ENCODE measurements at regions not wholly inside any gene's neighbourhood (a gene's known extent, or its start where the extent isn't known, plus 50 kb on each side); places are given as distances from the start of the nearest gene placed in this dataset.
"Not testable (repeated sequence)": the region's sequence is repeated elsewhere in the genome, so short reads cannot be mapped to it uniquely, and the experiment has no call there.

- H3K27ac Mint-ChIP-seq = no peak overlapping the region
- DNase-seq = no peak
- H3K4me3 Mint-ChIP-seq = no peak overlapping the region
- H3K36me3 Mint-ChIP-seq (ENCODE audit: insufficient read depth in 2 of 2) = no peaks in the 10 kb centered on the region
- ATAC-seq (replicated peaks in 1 of 2) = no peak
- H3K4me1 Mint-ChIP-seq (ENCODE audit: low read depth) = no peaks in the 10 kb centered on the region
- peaks cover 3 to 5% of the 10 kb centered on the region in 2 donors for H3K9me3 Mint-ChIP-seq
- no peaks in the 10 kb centered on the region for H3K27me3 Mint-ChIP-seq (ENCODE audit: low read depth)
Measured at GRCh38 chr9:100775912-100776311, 198.0 kb downstream of the CAVIN4 start.

- no peaks in the 10 kb centered on the region for H3K4me1 Mint-ChIP-seq (ENCODE audit: low read depth)
- no peak for DNase-seq
- no peak overlapping the region for H3K4me3 Mint-ChIP-seq
- ATAC-seq (replicated peaks in 1 of 2) = no peak
- no peaks in the 10 kb centered on the region for H3K9me3 Mint-ChIP-seq
- no peaks in the 10 kb centered on the region for H3K36me3 Mint-ChIP-seq (ENCODE audit: insufficient read depth in 2 of 2)
- no peaks in the 10 kb centered on the region for H3K27me3 Mint-ChIP-seq (ENCODE audit: low read depth)
- H3K27ac Mint-ChIP-seq = no peak overlapping the region
Measured at GRCh38 chr9:100784755-100785154, 206.9 kb downstream of the CAVIN4 start.

GRCh38 chr9:100785946-100786345 lies 208.1 kb downstream of the CAVIN4 start:
- ATAC-seq (replicated peaks in 1 of 2) (no peak), DNase-seq (no peak)
- H3K36me3 Mint-ChIP-seq (ENCODE audit: insufficient read depth in 2 of 2) = no peaks in the 10 kb centered on the region
- H3K9me3 Mint-ChIP-seq = peaks cover 0 to 2% of the 10 kb centered on the region in 2 donors
- no peaks in the 10 kb centered on the region for H3K27me3 Mint-ChIP-seq (ENCODE audit: low read depth)
- H3K4me1 Mint-ChIP-seq (ENCODE audit: low read depth) = no peaks in the 10 kb centered on the region
- no peak overlapping the region for H3K27ac Mint-ChIP-seq
- H3K4me3 Mint-ChIP-seq = no peak overlapping the region

- H3K4me3 Mint-ChIP-seq = no peak overlapping the region
- H3K9me3 Mint-ChIP-seq = peaks cover 0 to 2% of the 10 kb centered on the region in 2 donors
- no peaks in the 10 kb centered on the region for H3K27me3 Mint-ChIP-seq (ENCODE audit: low read depth)
- H3K36me3 Mint-ChIP-seq (ENCODE audit: insufficient read depth in 2 of 2) = no peaks in the 10 kb centered on the region
- H3K4me1 Mint-ChIP-seq (ENCODE audit: low read depth) = no peaks in the 10 kb centered on the region
- DNase-seq (no peak), ATAC-seq (replicated peaks in 1 of 2) (no peak)
- H3K27ac Mint-ChIP-seq = no peak overlapping the region
Measured at GRCh38 chr9:100794738-100795269, 216.9 kb downstream of the CAVIN4 start.

GRCh38 chr9:100803956-100804355 lies 224.6 kb upstream of the PLPPR1 start:
- H3K36me3 Mint-ChIP-seq (ENCODE audit: insufficient read depth in 2 of 2) = no peaks in the 10 kb centered on the region
- no peaks in the 10 kb centered on the region for H3K27me3 Mint-ChIP-seq (ENCODE audit: low read depth)
- peaks cover 3 to 7% of the 10 kb centered on the region in 2 donors for H3K9me3 Mint-ChIP-seq
- DNase-seq (no peak), ATAC-seq (replicated peaks in 1 of 2) (no peak)
- no peak overlapping the region for H3K4me3 Mint-ChIP-seq
- H3K4me1 Mint-ChIP-seq (ENCODE audit: low read depth) = no peaks in the 10 kb centered on the region
- no peak overlapping the region for H3K27ac Mint-ChIP-seq

GRCh38 chr9:100811643-100812042 lies 216.9 kb upstream of the PLPPR1 start:
- no peak for DNase-seq
- no peak overlapping the region for H3K27ac Mint-ChIP-seq
- no peak overlapping the region for H3K4me3 Mint-ChIP-seq
- H3K9me3 Mint-ChIP-seq = peaks cover 0 to 10% of the 10 kb centered on the region in 2 donors
- H3K27me3 Mint-ChIP-seq (ENCODE audit: low read depth) = no peaks in the 10 kb centered on the region
- no peaks in the 10 kb centered on the region for H3K36me3 Mint-ChIP-seq (ENCODE audit: insufficient read depth in 2 of 2)
- no peaks in the 10 kb centered on the region for H3K4me1 Mint-ChIP-seq (ENCODE audit: low read depth)
- ATAC-seq (replicated peaks in 1 of 2) = no peak

GRCh38 chr9:100813871-100814270 lies 214.7 kb upstream of the PLPPR1 start:
- Mint-ChIP-seq H3K36me3 (ENCODE audit: insufficient read depth in 2 of 2) (no peaks in the 10 kb centered on the region), H3K9me3 (peaks cover 0 to 10% of the 10 kb centered on the region in 2 donors), H3K4me1 (ENCODE audit: low read depth) (no peaks in the 10 kb centered on the region), H3K4me3 (no peak overlapping the region), H3K27me3 (ENCODE audit: low read depth) (no peaks in the 10 kb centered on the region), H3K27ac (no peak overlapping the region)
- DNase-seq (no peak), ATAC-seq (replicated peaks in 1 of 2) (no peak)

- Mint-ChIP-seq H3K36me3 (ENCODE audit: insufficient read depth in 2 of 2) (no peaks in the 10 kb centered on the region), H3K4me3 (no peak overlapping the region), H3K27me3 (ENCODE audit: low read depth) (no peaks in the 10 kb centered on the region), H3K27ac (no peak overlapping the region), H3K4me1 (ENCODE audit: low read depth) (no peaks in the 10 kb centered on the region), H3K9me3 (peaks cover 2 to 7% of the 10 kb centered on the region in 2 donors)
- ATAC-seq (replicated peaks in 1 of 2) (no peak), DNase-seq (no peak)
Measured at GRCh38 chr9:100819980-100820379, 208.5 kb upstream of the PLPPR1 start.

- H3K4me1 Mint-ChIP-seq (ENCODE audit: low read depth); H3K9me3 Mint-ChIP-seq; H3K27ac Mint-ChIP-seq; H3K4me3 Mint-ChIP-seq; ATAC-seq (replicated peaks in 1 of 2); H3K27me3 Mint-ChIP-seq (ENCODE audit: low read depth); DNase-seq; H3K36me3 Mint-ChIP-seq (ENCODE audit: insufficient read depth in 2 of 2): not testable (repeated sequence)
Measured at GRCh38 chr9:100833035-100833434, 195.5 kb upstream of the PLPPR1 start.

GRCh38 chr9:100838857-100839256 lies 189.7 kb upstream of the PLPPR1 start:
- Mint-ChIP-seq H3K4me1 (ENCODE audit: low read depth) (no peaks in the 10 kb centered on the region), H3K27ac (no peak overlapping the region), H3K36me3 (ENCODE audit: insufficient read depth in 2 of 2) (no peaks in the 10 kb centered on the region), H3K4me3 (no peak overlapping the region), H3K9me3 (peaks cover 0 to 1% of the 10 kb centered on the region in 2 donors), H3K27me3 (ENCODE audit: low read depth) (no peaks in the 10 kb centered on the region)
- ATAC-seq (replicated peaks in 1 of 2) (no peak), DNase-seq (no peak)

- Mint-ChIP-seq H3K36me3 (ENCODE audit: insufficient read depth in 2 of 2) (no peaks in the 10 kb centered on the region), H3K4me3 (no peak overlapping the region), H3K4me1 (ENCODE audit: low read depth) (no peaks in the 10 kb centered on the region), H3K27me3 (ENCODE audit: low read depth) (no peaks in the 10 kb centered on the region), H3K9me3 (peaks cover 0 to 2% of the 10 kb centered on the region in 2 donors), H3K27ac (no peak overlapping the region)
- ATAC-seq (replicated peaks in 1 of 2) (no peak), DNase-seq (no peak)
Measured at GRCh38 chr9:100848726-100849125, 179.8 kb upstream of the PLPPR1 start.

- H3K4me3 Mint-ChIP-seq = no peak overlapping the region
- H3K9me3 Mint-ChIP-seq = peaks cover 2% of the 10 kb centered on the region in 2 donors
- H3K4me1 Mint-ChIP-seq (ENCODE audit: low read depth) = no peaks in the 10 kb centered on the region
- H3K27me3 Mint-ChIP-seq (ENCODE audit: low read depth) = no peaks in the 10 kb centered on the region
- H3K27ac Mint-ChIP-seq = no peak overlapping the region
- DNase-seq = no peak
- ATAC-seq (replicated peaks in 1 of 2) = no peak
- no peaks in the 10 kb centered on the region for H3K36me3 Mint-ChIP-seq (ENCODE audit: insufficient read depth in 2 of 2)
Measured at GRCh38 chr9:100852088-100852487, 176.4 kb upstream of the PLPPR1 start.

- ATAC-seq (replicated peaks in 1 of 2) = no peak
- Mint-ChIP-seq H3K27ac (no peak overlapping the region), H3K4me3 (no peak overlapping the region), H3K9me3 (peaks cover 0 to 8% of the 10 kb centered on the region in 2 donors), H3K36me3 (ENCODE audit: insufficient read depth in 2 of 2) (no peaks in the 10 kb centered on the region), H3K27me3 (ENCODE audit: low read depth) (no peaks in the 10 kb centered on the region), H3K4me1 (ENCODE audit: low read depth) (no peaks in the 10 kb centered on the region)
- DNase-seq = no peak
Measured at GRCh38 chr9:100856238-100856637, 172.3 kb upstream of the PLPPR1 start.

- peaks cover 7 to 13% of the 10 kb centered on the region in 2 donors for H3K9me3 Mint-ChIP-seq
- no peaks in the 10 kb centered on the region for H3K27me3 Mint-ChIP-seq (ENCODE audit: low read depth)
- H3K27ac Mint-ChIP-seq = no peak overlapping the region
- ATAC-seq (replicated peaks in 1 of 2) (no peak), DNase-seq (no peak)
- no peaks in the 10 kb centered on the region for H3K4me1 Mint-ChIP-seq (ENCODE audit: low read depth)
- H3K4me3 Mint-ChIP-seq = no peak overlapping the region
- peaks cover 0 to 2% of the 10 kb centered on the region in 2 donors for H3K36me3 Mint-ChIP-seq (ENCODE audit: insufficient read depth in 2 of 2)
Measured at GRCh38 chr9:100865111-100865510, 163.4 kb upstream of the PLPPR1 start.
